HG02885 (cell line): ENCODE measurements at regions not wholly inside any gene's neighbourhood (a gene's known extent, or its start where the extent isn't known, plus 50 kb on each side); places are given as distances from the start of the nearest gene placed in this dataset.

ENCODE experiments used
- ATAC-seq: cut with Tn5 transposase; IDR thresholded peaks from one replicate; pipeline ENCODE4 v1.9.1; 2021; ENCODE audit warnings: mild to moderate bottlenecking; ENCODE audit not compliant: unreplicated experiment, poor library complexity

- ATAC-seq, result no peak
Observed at GRCh38 chr10:128481152-128481840, 355.1 kb upstream of the MKI67 start.

DNA sequence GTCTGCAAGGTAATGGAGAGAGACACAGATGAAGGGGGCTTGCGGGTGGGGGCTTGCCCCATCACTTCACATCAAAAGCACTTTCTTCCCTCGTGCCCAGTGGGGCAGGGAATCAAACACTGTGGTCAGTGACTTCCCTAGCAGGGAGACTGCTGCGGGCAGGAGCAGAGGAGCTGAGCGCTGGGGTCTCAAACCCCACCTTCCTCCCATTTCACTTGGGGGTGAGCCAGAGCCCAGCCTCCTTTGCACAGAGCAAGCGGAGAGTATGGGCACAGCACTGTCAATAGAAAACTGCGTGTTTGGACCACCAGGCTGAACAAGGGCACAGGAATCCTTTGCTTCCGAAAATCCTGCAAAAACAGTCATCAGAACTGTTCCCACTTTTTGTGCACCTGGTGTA lies 355.8 kb upstream of the MKI67 start:
- no peak for ATAC-seq

GRCh38 chr10:128483216-128483615 lies 357.0 kb upstream of the MKI67 start:
- ATAC-seq, result no peak

DNA sequence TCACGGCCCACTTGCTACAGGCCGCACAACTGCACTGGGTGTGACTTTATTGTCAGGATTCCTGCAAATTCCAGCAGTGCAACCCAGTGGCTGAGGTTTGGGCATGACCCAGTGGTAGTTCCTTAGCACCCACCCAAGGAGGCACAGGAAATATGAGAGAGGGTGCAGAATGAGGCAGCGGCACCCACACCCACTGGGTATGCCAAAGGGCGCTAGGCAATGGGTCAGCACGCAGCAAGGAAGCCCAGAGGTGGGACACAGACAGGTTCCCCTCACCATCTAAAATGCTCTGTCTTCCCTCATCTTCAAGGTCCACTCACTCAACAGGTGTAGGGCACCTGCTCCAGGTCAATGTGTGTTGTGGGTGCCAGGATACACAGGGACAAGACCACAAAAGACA lies 357.8 kb upstream of the MKI67 start:
- no peak for ATAC-seq

GRCh38 chr10:128485701-128486235 lies 359.5 kb upstream of the MKI67 start:
- ATAC-seq, result no peak

DNA sequence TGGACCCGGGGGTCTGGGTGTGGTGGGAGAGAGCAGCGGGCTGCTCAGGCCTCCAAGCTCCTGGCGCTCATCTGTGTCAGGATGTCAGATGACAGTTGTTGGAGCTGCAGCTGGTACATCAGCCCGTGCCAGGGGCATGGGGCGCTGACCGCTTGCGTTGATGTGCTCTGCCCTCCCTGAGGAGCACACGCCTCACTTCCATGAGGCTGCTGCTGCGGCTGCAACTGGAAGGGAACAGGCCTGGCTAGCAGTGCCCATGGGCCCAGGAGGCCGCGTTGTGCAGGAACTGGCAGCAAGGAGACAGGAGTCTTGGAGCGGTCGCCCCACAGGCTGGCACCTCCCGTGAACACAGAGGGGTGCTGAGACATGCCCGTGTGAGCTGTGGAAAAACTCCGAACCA lies 361.3 kb upstream of the MKI67 start:
- ATAC-seq, result no peak

GRCh38 chr10:128489324-128490247 lies 363.4 kb upstream of the MKI67 start:
- ATAC-seq, result no peak

DNA sequence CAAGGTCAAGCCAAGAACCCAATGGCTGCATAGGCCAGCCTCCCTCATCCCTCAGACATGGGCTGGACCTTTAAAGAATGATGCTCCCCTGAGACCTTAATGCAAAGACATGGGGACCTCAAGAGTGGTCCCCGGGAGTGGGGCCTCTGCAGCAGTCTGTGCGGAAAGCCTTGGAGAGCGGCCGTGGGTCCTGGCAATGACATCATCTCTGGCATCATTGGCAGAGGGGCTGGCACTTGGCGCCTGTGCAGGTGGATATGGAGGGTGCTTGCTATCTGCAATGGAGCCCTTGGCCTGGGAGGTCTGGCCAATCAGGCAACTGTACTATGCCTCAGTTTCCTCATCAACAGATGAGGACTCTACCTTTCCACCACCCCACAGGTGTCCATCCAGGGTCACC lies 365.5 kb upstream of the MKI67 start:
- no peak for ATAC-seq

DNA sequence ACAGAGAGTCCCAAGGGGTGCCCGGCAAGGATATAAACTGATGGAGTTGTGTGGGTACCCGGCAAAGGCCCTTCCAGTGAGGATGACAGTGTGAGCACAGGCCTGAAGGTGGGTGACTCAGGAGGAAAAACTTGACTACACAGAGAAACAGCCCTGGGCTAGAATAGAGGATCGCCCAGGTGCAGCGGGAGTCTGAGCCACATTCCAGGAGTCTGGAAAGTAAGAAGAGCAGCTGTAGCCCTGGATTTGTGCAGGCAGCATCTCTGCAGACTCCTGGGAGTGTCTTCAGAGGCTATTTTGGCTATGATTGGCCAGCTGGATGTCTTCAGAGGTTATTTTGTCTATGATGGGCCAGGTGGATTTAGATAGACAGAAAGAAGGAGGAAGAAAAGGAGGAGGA lies 367.6 kb upstream of the MKI67 start:
- ATAC-seq, result no peak

DNA sequence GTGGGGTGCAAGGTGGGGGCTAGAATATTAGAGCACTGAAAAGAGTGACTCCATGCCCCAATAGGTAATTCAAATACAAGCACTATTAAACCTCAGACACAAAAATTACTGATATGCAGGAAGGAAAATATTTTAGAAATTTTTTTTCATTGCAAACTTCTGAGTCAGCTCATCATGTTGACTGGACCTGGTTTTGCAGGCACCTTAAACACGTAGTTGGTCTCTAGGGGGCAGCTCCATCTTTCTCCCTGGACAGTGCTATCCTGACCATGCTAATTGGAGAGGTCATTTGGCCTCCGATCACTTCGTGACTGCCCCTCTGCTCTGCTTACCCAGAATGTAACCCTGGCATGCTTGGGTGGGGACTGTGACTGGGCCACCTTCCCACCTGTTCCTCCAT lies 368.4 kb upstream of the MKI67 start:
- ATAC-seq, result no peak

DNA sequence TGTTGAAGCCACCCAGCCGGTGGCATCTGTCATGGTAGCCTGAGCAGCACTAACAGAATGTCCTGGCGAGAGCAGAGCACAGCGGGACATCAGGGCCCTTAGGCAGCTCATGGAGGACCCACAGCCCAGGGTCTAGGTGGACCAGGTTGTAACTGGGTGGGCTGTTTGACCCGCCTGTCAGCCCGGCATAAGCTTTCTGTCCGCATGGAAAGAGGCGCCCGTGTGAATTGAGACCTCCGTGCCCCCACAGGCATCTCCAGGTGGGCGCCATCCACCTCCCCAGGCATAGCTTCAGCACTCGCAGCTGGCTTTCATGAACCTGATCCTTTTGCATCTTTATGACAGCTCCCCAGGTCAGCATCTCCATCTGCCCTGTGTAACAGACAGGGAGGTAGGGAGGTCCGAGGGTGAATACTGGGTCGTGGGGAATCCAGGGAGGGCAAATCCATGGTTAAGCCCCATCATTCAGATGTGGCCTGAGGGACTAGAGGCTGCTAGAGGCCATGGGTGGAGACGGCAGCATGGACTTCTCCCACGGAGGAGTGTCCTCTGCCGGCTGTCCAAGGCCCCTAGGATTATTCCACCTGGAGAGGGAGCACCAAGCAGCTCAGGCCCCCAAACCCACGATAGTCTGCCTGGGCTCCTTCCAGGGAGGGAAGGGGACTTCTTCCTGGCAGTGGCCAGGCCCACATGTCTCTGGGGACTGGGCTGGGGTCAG lies 371.6 kb upstream of the MKI67 start:
- no peak for ATAC-seq

DNA sequence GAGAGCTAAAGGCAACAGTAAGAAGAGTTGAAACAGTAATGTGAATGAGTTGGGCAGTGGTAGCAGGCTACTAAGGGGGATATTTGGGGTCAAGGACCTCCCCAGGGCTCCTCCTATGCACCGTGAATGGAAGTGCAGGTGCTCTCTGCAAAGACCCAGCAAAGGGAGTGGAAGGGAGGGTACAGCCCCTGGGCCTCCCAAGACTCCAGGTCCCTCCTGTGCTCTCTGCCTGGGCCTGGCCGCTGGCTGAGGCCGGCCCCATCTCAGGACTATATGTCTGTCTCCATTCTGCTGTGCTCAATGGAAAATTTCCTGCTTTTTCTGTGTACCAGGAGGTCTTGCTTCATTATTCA lies 372.1 kb upstream of the MKI67 start:
- no peak for ATAC-seq

DNA sequence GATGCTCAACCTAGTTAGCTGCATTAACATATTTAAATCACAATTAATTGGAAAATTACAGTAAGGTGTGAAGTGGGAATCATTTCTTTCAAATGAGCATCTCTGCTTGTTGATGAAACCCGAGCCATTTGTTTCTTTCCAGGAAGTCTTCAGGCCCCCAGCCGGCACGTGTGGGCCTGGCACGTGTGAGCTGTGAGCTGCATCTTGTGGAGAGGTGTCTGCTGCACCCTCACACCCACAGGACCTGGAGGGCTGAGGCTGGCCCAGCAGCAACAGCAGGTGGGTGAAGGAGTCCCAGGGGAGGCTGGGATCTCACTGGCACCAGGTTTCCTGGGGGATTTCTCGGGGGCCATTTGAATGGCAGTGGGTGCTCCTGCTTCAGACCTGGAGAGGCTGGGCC lies 372.5 kb upstream of the MKI67 start:
- ATAC-seq, result no peak

DNA sequence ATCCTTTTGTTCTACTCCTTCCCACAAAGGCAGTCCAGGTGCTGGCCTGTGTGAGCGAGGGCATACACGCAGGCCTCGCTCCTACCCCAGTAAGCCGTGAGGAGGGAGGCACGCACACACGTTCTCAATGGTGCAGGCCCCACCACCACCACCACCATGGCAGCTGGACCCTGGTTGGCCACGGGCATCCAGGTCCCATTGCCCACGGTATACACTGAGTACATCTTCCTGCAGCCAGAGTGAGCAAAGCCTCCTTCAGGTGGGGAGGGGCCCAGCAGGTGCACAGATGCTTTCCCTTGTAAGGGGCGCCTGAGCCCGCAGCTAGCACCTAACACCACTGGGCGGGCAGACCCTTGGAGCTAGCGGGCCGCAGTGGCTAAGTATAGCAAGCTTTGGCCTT lies 373.3 kb upstream of the MKI67 start:
- no peak for ATAC-seq

GRCh38 chr10:128499956-128500355 lies 373.7 kb upstream of the MKI67 start:
- no peak for ATAC-seq

DNA sequence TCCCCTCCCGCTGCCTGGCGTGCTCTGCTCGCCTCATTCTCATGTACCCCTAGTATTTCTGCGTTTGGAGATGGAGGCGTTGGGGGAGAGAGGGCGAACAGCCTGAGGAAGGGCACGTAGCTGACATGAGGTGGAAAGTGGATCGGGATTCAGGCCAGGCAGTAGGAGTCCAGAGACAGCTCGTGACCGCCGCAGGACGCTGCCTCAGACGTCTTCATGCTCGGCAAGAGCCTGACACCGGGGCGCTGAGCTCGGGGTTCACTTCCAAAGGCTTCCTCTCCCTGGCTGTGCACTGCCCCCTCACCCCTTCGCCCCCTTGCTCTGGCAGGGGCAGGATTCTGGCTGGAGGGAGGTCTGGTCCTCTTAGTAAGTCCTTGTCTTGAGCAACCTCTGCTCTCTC lies 374.4 kb upstream of the MKI67 start:
- no peak for ATAC-seq

DNA sequence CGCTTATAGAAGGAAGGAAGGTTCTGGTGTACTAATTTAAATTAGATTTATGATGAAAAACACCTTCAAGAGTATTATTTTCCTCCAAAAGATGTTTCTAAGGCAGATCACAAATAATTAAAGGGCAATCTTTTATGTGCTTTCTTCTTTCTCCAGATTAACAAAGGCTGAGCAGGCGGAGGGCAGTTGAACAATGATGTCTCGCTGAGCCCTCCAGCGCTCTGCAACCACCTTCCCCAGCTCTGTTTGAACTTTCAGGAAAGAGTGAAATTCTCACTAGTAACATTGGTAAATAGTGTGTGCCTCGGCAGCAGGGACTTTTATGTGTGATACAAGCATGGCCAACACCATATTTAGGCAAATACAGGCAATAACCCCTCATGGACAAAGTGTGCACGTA lies 379.1 kb upstream of the MKI67 start:
- ATAC-seq, result no peak

GRCh38 chr10:128506423-128506822 lies 380.2 kb upstream of the MKI67 start:
- no peak for ATAC-seq

DNA sequence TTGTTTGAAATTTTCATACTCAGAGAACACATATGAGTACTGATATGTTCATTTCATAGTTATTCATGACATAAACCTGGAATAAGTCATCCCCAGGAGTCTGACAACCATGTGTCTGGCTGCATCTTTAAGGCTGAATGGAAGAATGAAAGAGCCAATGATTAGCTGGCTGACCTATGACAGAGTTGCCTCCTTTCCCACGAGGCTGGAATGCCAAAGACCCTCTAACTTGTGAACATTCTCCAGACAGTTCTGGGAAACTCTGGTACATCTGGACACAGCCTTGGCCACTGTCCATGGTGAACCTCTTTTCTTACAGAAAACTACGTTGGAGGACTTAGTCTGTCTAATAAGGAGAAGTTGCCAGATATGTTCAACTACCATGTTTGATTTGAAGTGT lies 380.8 kb upstream of the MKI67 start:
- no peak for ATAC-seq

GRCh38 chr10:128511284-128511683 lies 385.1 kb upstream of the MKI67 start:
- ATAC-seq, result no peak

DNA sequence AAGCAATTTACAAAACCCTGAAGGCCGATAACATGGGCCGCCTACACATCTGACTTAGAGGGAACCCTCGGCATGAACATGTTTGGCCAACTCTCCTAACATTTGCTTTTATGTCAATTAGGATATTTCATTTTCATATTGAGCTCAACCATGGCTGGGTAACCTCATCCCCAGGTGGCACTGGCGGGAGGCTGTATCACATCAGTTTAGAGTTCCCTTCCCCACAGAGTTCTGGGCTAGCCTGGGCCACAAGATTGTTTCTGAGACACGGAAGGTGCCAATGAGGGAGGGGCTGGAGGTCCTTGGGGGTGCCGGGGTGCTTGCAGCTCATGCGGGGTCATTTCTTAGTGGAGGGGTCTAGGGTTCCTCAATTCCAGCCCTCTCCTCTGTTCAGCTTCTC lies 386.5 kb upstream of the MKI67 start:
- ATAC-seq, result no peak
